Stomach (tissue), 8 donors: ENCODE measurements at regions not wholly inside any gene's neighbourhood (a gene's known extent, or its start where the extent isn't known, plus 50 kb on each side); places are given as distances from the start of the nearest gene placed in this dataset.

Experiments used
- DNase-seq, 2 donors: peaks; one replicate each; pipeline versions ENCODE4 v3.0.0 to v3.0.0-alpha.2; 2013 to 2019
- H3K27ac ChIP-seq, 5 donors: fragments of 200-600 bp in 4 of 5; sonication (generic) in 4 of 5; one replicate each; pipeline ENCODE4 v1.5.1; 2013 to 2019; ENCODE audit warnings: mild to moderate bottlenecking in 1 of 5, moderate library complexity in 1 of 5
- H3K27me3 ChIP-seq, 3 donors: fragments of 200-600 bp; sonication (generic); one replicate each; pipeline ENCODE4 v1.5.1; 2017 to 2019; ENCODE audit warnings: mixed run types in 1 of 3
- H3K36me3 ChIP-seq, 4 donors: fragments of 200-600 bp; sonication (generic); 1 replicate in 3 of 4; 2 replicates in 1 of 4; pipeline ENCODE4 v1.5.1; 2016 to 2019
- H3K4me1 ChIP-seq, 4 donors: fragments of 200-600 bp; sonication (generic); one replicate each; pipeline ENCODE4 v1.5.1; 2016 to 2019
- H3K4me3 ChIP-seq, 4 donors: fragments of 200-600 bp; sonication (generic) in 3 of 4; one replicate each; pipeline ENCODE4 v1.5.1; 2016 to 2019; ENCODE audit warnings: mild to moderate bottlenecking in 1 of 4
- H3K9me3 ChIP-seq, 4 donors: fragments of 200-600 bp; sonication (generic); one replicate each; pipeline ENCODE4 v1.5.1; 2016 to 2019
- EP300 ChIP-seq: sonication (generic); formaldehyde crosslinking; IDR thresholded peaks from one replicate; pipeline ENCODE4 v1.6.1; 2017; ENCODE audit warnings: antibody characterized with exemption
- POLR2A ChIP-seq, 4 donors: fragments of 450-650 bp; IDR thresholded peaks; one replicate each; pipeline ENCODE4 v1.6.1; 2016; ENCODE audit warnings: antibody characterized with exemption in 4 of 4, control low read depth in 2 of 4, mild to moderate bottlenecking in 1 of 4, moderate library complexity in 1 of 4
- POLR2AphosphoS5 ChIP-seq, 3 donors: sonication (generic); formaldehyde crosslinking; IDR thresholded peaks; one replicate each; pipeline ENCODE4 v1.6.1; 2016; ENCODE audit warnings: antibody characterized with exemption in 3 of 3
- WGBS, 5 donors: extraction: QIAGEN DNeasy Blood & Tissue Kit in 3 of 5; methylation state at CpG; one replicate each; pipeline versions ENCODE4 v1.1.5 to v1.1.7; 2013 to 2018; 5-methylcytosine and 5-hydroxymethylcytosine counted together
- intact Hi-C: fragments of 100-400 bp; cut with DNase I; formaldehyde crosslinking; loops from one replicate; pipeline ENCODE4 v1.15.1; 2023; ENCODE audit warnings: low total_unique reads
- TF ChIP-seq, protein P1 (sequence below), 7 experiments: fragments of 450-650 bp in 4 of 7; fragments of 200-600 bp in 3 of 7; sonication (generic) in 3 of 7; IDR thresholded peaks; one replicate each; pipeline ENCODE4 v1.5.1; 2016 to 2019; ENCODE audit warnings: antibody characterized with exemption in 7 of 7, control low read depth in 2 of 7, mild to moderate bottlenecking in 1 of 7
- donor health status: healthy with polysubstance abuse.
- donor health status: Bipolar disorder and iron deficiency.
- donor health status: healthy.

DNA sequence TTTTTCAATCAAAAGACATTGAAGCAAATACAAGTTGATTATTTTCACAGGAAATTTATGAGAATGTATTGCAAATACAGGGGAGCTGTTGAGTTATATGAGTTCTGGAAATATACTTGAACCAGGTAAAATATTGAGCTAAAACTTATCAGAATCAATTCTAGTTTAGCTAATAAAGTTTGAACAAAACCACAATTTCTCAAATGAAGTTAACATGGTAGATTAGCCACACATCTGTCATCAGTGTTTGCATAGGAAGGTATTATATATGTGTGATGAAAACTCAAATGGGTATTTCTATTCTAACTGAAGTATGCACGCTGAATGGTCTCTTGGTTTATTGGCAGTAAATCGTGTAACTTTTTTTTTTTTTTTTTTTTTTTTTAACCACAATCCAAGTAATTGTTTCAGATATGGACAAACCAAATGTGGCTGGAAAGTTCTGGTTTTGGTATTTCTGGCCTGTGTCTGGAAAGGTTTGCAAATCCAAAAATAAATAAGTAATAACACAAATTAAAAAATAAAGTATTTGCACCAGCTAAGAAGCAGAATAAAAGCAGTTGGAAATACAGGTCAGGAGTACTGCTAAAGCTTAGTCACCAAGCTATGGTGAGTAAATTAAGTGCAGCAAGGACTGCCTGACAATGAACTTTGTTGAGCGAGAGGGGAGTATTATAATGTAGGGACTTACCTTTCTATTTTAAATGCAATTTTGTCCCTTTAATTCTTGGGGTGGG is 479.1 kb upstream of the FANCL start:
- no peaks in the 10 kb centered on the region for H3K4me1 ChIP-seq
- WGBS, 5 donors, result 79 to 94% (median 88%) methylated on average over 3 of the region's 3 CpGs
- H3K27me3 ChIP-seq, result no peaks in the 10 kb centered on the region
- DNase-seq, result no peak
- no peaks in the 10 kb centered on the region for H3K36me3 ChIP-seq
- H3K4me3 ChIP-seq, result no peak overlapping the region
- TF ChIP-seq POLR2A (IDR thresholded peaks at IDR 0.05), result no peak
- TF ChIP-seq, protein P1, sequence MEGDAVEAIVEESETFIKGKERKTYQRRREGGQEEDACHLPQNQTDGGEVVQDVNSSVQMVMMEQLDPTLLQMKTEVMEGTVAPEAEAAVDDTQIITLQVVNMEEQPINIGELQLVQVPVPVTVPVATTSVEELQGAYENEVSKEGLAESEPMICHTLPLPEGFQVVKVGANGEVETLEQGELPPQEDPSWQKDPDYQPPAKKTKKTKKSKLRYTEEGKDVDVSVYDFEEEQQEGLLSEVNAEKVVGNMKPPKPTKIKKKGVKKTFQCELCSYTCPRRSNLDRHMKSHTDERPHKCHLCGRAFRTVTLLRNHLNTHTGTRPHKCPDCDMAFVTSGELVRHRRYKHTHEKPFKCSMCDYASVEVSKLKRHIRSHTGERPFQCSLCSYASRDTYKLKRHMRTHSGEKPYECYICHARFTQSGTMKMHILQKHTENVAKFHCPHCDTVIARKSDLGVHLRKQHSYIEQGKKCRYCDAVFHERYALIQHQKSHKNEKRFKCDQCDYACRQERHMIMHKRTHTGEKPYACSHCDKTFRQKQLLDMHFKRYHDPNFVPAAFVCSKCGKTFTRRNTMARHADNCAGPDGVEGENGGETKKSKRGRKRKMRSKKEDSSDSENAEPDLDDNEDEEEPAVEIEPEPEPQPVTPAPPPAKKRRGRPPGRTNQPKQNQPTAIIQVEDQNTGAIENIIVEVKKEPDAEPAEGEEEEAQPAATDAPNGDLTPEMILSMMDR (IDR thresholded peaks at IDR 0.05), result no peak
- no peak for TF ChIP-seq EP300
- TF ChIP-seq POLR2AphosphoS5 (IDR thresholded peaks at IDR 0.05), result no peak
- intact Hi-C loops, result no loop called here
- no peak overlapping the region for H3K27ac ChIP-seq
- no peaks in the 10 kb centered on the region for H3K9me3 ChIP-seq

DNA sequence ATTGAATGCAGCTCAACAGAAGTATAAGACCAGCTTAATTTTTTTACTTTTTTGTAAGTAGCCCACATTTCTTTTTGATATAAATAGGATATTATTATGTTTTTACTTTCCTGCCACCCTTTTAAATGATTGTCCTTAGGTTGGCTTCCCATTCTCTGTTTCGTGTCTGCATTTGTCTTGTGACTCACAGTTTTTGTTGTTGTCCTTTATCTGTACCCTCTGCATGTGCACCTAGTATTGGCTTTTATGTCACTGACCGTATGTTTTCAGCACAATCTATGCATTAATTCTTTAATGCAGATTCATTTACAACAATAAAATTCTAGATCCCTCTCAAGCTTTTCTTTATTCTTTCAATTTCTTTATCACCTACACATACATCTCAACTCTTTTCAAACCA is 474.2 kb upstream of the FANCL start:
- H3K27ac ChIP-seq, result no peak overlapping the region
- no peaks in the 10 kb centered on the region for H3K4me1 ChIP-seq
- H3K27me3 ChIP-seq, result no peaks in the 10 kb centered on the region
- TF ChIP-seq POLR2AphosphoS5 (IDR thresholded peaks at IDR 0.05) (no peak), POLR2A (IDR thresholded peaks at IDR 0.05) (no peak), EP300 (no peak)
- TF ChIP-seq, protein P1 (IDR thresholded peaks at IDR 0.05), result no peak
- no peaks in the 10 kb centered on the region for H3K9me3 ChIP-seq
- WGBS, 5 donors, result 57 to 77% (median 69%) methylated on average over 2 of the region's 2 CpGs
- intact Hi-C loops, result no loop called here
- no peaks in the 10 kb centered on the region for H3K36me3 ChIP-seq
- DNase-seq, result no peak
- no peak overlapping the region for H3K4me3 ChIP-seq

DNA sequence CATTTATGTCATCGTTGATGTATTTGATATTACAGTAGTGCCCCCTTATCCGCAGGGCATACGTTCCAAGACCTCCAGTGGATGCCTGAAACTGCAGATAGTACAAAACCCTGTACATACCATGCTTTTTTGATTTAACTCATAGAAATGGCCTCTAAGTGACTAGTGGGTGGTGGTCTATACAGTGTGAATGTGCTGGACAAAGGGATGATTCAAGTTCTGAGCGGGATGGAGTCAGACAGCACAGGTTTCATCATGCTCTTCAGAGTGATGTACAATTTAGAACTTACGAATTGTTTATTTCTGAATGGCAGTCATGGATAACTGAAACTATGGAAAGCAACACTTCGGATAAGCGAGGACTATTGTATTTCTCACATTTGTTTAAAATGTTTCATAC is 473.1 kb upstream of the FANCL start:
- TF ChIP-seq, protein P1 (IDR thresholded peaks at IDR 0.05), result no peak
- TF ChIP-seq POLR2AphosphoS5 (IDR thresholded peaks at IDR 0.05), result no peak
- TF ChIP-seq EP300, result no peak
- no peak for TF ChIP-seq POLR2A (IDR thresholded peaks at IDR 0.05)
- H3K4me3 ChIP-seq, result no peak overlapping the region
- H3K27me3 ChIP-seq, result no peaks in the 10 kb centered on the region
- H3K27ac ChIP-seq, result no peak overlapping the region
- 77 to 90% (median 89%) methylated on average over 7 of the region's 7 CpGs for WGBS, 5 donors
- intact Hi-C loops, result no loop called here
- no peaks in the 10 kb centered on the region for H3K36me3 ChIP-seq
- no peak for DNase-seq
- H3K9me3 ChIP-seq, result no peaks in the 10 kb centered on the region
- H3K4me1 ChIP-seq, result no peaks in the 10 kb centered on the region

DNA sequence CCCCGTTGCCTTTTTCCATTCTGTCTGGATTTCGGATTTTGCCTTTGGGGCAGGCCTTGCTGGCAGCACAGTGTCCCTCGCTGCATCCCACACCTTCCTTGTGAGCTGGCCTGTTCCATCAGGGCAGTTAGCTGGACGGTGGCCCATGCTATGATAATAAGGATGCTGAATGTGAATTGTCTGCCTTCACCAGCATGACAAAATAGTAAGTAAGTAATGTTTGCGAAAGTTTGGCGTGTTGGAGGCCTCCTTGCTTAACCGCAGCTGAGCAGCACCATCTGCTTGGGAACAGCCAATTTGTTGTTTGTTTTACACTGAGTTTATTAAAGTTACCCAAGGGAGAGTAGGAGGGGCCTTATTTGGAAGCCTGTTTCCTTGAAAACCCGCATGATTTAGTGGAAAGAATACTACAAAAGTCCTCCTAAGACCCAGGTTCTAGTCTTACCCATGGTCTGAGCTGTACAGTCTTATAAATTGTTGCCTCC is 469.7 kb upstream of the FANCL start:
- peak in 1 of 2 donors; percentile 11 for DNase-seq
- Histone ChIP-seq H3K4me1 (no peaks in the 10 kb centered on the region), H3K27me3 (no peaks in the 10 kb centered on the region), H3K27ac (no peak overlapping the region), H3K36me3 (no peaks in the 10 kb centered on the region), H3K4me3 (no peak overlapping the region), H3K9me3 (no peaks in the 10 kb centered on the region)
- 57 to 71% (median 66%) methylated on average over 8 of the region's 8 CpGs for WGBS, 5 donors
- TF ChIP-seq POLR2AphosphoS5 (IDR thresholded peaks at IDR 0.05) (no peak), POLR2A (IDR thresholded peaks at IDR 0.05) (no peak), EP300 (no peak)
- TF ChIP-seq, protein P1 (IDR thresholded peaks at IDR 0.05), result no peak
- intact Hi-C loops, result no loop called here
